ENCODE measurements at regions not wholly inside any gene's neighbourhood (a gene's known extent, or its start where the extent isn't known, plus 50 kb on each side); places are given as distances from the start of the nearest gene placed in this dataset.

GRCh38 chr2:181264001-181264400 is 193.2 kb upstream of the ITGA4 start:
- ChIA-PET POLR2A (no interaction called here), CTCF (no interaction called here)
- intact Hi-C loops (cut with micrococcal nuclease), result no loop called here

GRCh38 chr2:181264441-181264840 is 192.7 kb upstream of the ITGA4 start:
- no peak overlapping the region for H3K27ac Mint-ChIP-seq
- H3K4me3 Mint-ChIP-seq, result no peak overlapping the region
- H3K4me1 Mint-ChIP-seq, result peaks cover 2% of the 10 kb centered on the region
- ChIA-PET POLR2A (no interaction called here), CTCF (no interaction called here)
- no peaks in the 10 kb centered on the region for H3K27me3 Mint-ChIP-seq
- intact Hi-C loops (cut with micrococcal nuclease), result no loop called here
- TF ChIP-seq CTCF (IDR thresholded peaks at IDR 0.05), result no peak
- no peak for ATAC-seq (ENCODE audit: low read depth)
- H3K9me3 Mint-ChIP-seq, result no peaks in the 10 kb centered on the region
- no peaks in the 10 kb centered on the region for H3K36me3 Mint-ChIP-seq (ENCODE audit: low read depth)
- no peak for DNase-seq

More at GRCh38 chr2:181264001-181264400, 193.2 kb upstream of the ITGA4 start:
- Mint-ChIP-seq H3K27me3 (no peaks in the 10 kb centered on the region), H3K4me1 (peaks cover 2% of the 10 kb centered on the region), H3K4me3 (no peak overlapping the region), H3K27ac (no peak overlapping the region), H3K36me3 (ENCODE audit: low read depth) (no peaks in the 10 kb centered on the region), H3K9me3 (no peaks in the 10 kb centered on the region)
- DNase-seq, result no peak
- no peak for ATAC-seq (ENCODE audit: low read depth)
- no peak for TF ChIP-seq CTCF (IDR thresholded peaks at IDR 0.05)

GRCh38 chr2:181266614-181267013 is 190.6 kb upstream of the ITGA4 start:
- H3K27me3 Mint-ChIP-seq, result no peaks in the 10 kb centered on the region
- H3K4me3 Mint-ChIP-seq, result no peak overlapping the region
- ChIA-PET CTCF (no interaction called here), POLR2A (no interaction called here)
- no peaks in the 10 kb centered on the region for H3K36me3 Mint-ChIP-seq (ENCODE audit: low read depth)
- no peak for TF ChIP-seq CTCF (IDR thresholded peaks at IDR 0.05)
- no peak for ATAC-seq (ENCODE audit: low read depth)
- H3K9me3 Mint-ChIP-seq, result peaks cover 2% of the 10 kb centered on the region
- intact Hi-C loops (cut with micrococcal nuclease), result no loop called here
- H3K4me1 Mint-ChIP-seq, result peaks cover 2% of the 10 kb centered on the region
- DNase-seq, result no peak
- no peak overlapping the region for H3K27ac Mint-ChIP-seq

GRCh38 chr2:181268174-181268867 is 188.9 kb upstream of the ITGA4 start:
- Mint-ChIP-seq H3K4me3 (no peak overlapping the region), H3K36me3 (ENCODE audit: low read depth) (no peaks in the 10 kb centered on the region), H3K9me3 (peaks cover 2% of the 10 kb centered on the region), H3K4me1 (peaks cover 2% of the 10 kb centered on the region), H3K27ac (no peak overlapping the region), H3K27me3 (no peaks in the 10 kb centered on the region)
- ChIA-PET POLR2A (no interaction called here), CTCF (no interaction called here)
- ATAC-seq (ENCODE audit: low read depth), result no peak
- no peak for TF ChIP-seq CTCF (IDR thresholded peaks at IDR 0.05)
- intact Hi-C loops (cut with micrococcal nuclease), result no loop called here
- DNase-seq, result no peak

- Mint-ChIP-seq H3K27ac (no peak overlapping the region), H3K9me3 (peaks cover 2% of the 10 kb centered on the region), H3K4me3 (no peak overlapping the region), H3K4me1 (no peaks in the 10 kb centered on the region), H3K27me3 (no peaks in the 10 kb centered on the region), H3K36me3 (ENCODE audit: low read depth) (no peaks in the 10 kb centered on the region)
- intact Hi-C loops (cut with micrococcal nuclease), result no loop called here
- CTCF ChIA-PET, result no interaction called here
- DNase-seq (no peak), ATAC-seq (ENCODE audit: low read depth) (no peak)
- TF ChIP-seq CTCF (IDR thresholded peaks at IDR 0.05), result no peak
- POLR2A ChIA-PET, result no interaction called here
Observed at GRCh38 chr2:181273986-181274385, 183.2 kb upstream of the ITGA4 start.
